Parathyroid adenoma (tissue), 2 donors: ENCODE measurements at regions not wholly inside any gene's neighbourhood (a gene's known extent, or its start where the extent isn't known, plus 50 kb on each side); places are given as distances from the start of the nearest gene placed in this dataset.

Experiments
- H2AFZ ChIP-seq: fragments of 300-600 bp; sonication (generic); one replicate; pipeline ENCODE4 v1.7.0; 2017; ENCODE audit warnings: antibody characterized with exemption, mild to moderate bottlenecking
- H3K27ac ChIP-seq: fragments of 300-600 bp; sonication (generic); one replicate; pipeline ENCODE4 v1.7.0; 2017
- H3K27me3 ChIP-seq: fragments of 300-600 bp; sonication (generic); one replicate; pipeline ENCODE4 v1.7.0; 2017; ENCODE audit warnings: low read length; ENCODE audit not compliant: control insufficient read depth, insufficient read depth
- H3K36me3 ChIP-seq: fragments of 300-600 bp; sonication (generic); one replicate; pipeline ENCODE4 v1.7.0; 2017; ENCODE audit warnings: low read length; ENCODE audit not compliant: control insufficient read depth, insufficient read depth
- H3K4me1 ChIP-seq: fragments of 300-600 bp; sonication (generic); one replicate; pipeline ENCODE4 v1.7.0; 2017; ENCODE audit warnings: control low read depth
- H3K4me2 ChIP-seq: fragments of 300-600 bp; sonication (generic); one replicate; pipeline ENCODE4 v1.7.0; 2017; ENCODE audit warnings: low read length
- H3K4me3 ChIP-seq: fragments of 300-600 bp; sonication (generic); one replicate; pipeline ENCODE4 v1.7.0; 2017; ENCODE audit warnings: low read depth, low read length
- H3K79me2 ChIP-seq: fragments of 300-600 bp; sonication (generic); one replicate; pipeline ENCODE4 v1.7.0; 2017; ENCODE audit warnings: control low read depth
- H3K9ac ChIP-seq: fragments of 300-600 bp; sonication (generic); one replicate; pipeline ENCODE4 v1.7.0; 2017; ENCODE audit warnings: mild to moderate bottlenecking
- H3K9me3 ChIP-seq: fragments of 300-600 bp; sonication (generic); one replicate; pipeline ENCODE4 v1.7.0; 2017; ENCODE audit warnings: low read length; ENCODE audit not compliant: control insufficient read depth
- CTCF ChIP-seq: fragments of 300-600 bp; sonication (generic); IDR thresholded peaks from one replicate; pipeline ENCODE4 v1.7.0; 2017; ENCODE audit warnings: antibody characterized with exemption, mild to moderate bottlenecking
- donor health status: primary hyperparathyroidism.

- Histone ChIP-seq H3K79me2 (no peaks in the 10 kb centered on the region), H3K4me3 (no peak overlapping the region), H2AFZ (no peak overlapping the region), H3K9ac (no peak overlapping the region), H3K27me3 (no peaks in the 10 kb centered on the region), H3K4me1 (no peaks in the 10 kb centered on the region), H3K9me3 (no peaks in the 10 kb centered on the region), H3K36me3 (no peaks in the 10 kb centered on the region), H3K27ac (no peak overlapping the region), H3K4me2 (no peak overlapping the region)
- no peak for TF ChIP-seq CTCF
Measured at GRCh38 chr18:61047794-61048193, 285.4 kb upstream of the CDH20 start.

DNA sequence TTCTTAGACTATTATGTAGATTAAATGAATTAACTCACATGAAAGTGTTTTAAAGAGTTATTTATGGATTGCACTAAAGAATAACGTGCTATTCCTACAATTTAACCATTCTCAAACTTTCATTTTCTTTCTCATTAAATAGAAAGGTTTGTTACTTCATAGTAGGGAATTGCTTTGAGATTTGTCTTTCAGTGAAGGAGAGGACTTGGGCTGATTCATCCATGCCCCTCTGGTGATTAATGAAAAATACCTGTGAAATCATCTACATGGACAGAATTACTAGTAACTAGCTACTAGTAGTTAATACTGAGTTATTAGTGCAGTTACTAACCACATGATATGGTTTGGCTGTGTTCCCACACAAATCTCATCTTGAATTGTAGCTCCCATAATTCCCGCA lies 275.8 kb upstream of the CDH20 start:
- no peak for TF ChIP-seq CTCF
- H3K9ac ChIP-seq: no peak overlapping the region
- H3K79me2 ChIP-seq: no peaks in the 10 kb centered on the region
- no peaks in the 10 kb centered on the region for H3K36me3 ChIP-seq
- no peaks in the 10 kb centered on the region for H3K27me3 ChIP-seq
- no peaks in the 10 kb centered on the region for H3K4me1 ChIP-seq
- no peak overlapping the region for H3K4me3 ChIP-seq
- H3K9me3 ChIP-seq: no peaks in the 10 kb centered on the region
- no peak overlapping the region for H3K27ac ChIP-seq
- H3K4me2 ChIP-seq: no peak overlapping the region
- H2AFZ ChIP-seq: no peak overlapping the region

- Histone ChIP-seq H3K4me2 (no peak overlapping the region), H3K9me3 (no peaks in the 10 kb centered on the region), H3K36me3 (no peaks in the 10 kb centered on the region), H3K4me3 (no peak overlapping the region), H3K4me1 (no peaks in the 10 kb centered on the region), H3K27ac (no peak overlapping the region), H3K79me2 (no peaks in the 10 kb centered on the region), H2AFZ (no peak overlapping the region), H3K27me3 (no peaks in the 10 kb centered on the region), H3K9ac (no peak overlapping the region)
- no peak for TF ChIP-seq CTCF
Measured at GRCh38 chr18:61062258-61062657, 271.0 kb upstream of the CDH20 start.

GRCh38 chr18:61064911-61065310 lies 268.3 kb upstream of the CDH20 start:
- no peaks in the 10 kb centered on the region for H3K9me3 ChIP-seq
- H3K4me2 ChIP-seq: no peak overlapping the region
- TF ChIP-seq CTCF: no peak

DNA sequence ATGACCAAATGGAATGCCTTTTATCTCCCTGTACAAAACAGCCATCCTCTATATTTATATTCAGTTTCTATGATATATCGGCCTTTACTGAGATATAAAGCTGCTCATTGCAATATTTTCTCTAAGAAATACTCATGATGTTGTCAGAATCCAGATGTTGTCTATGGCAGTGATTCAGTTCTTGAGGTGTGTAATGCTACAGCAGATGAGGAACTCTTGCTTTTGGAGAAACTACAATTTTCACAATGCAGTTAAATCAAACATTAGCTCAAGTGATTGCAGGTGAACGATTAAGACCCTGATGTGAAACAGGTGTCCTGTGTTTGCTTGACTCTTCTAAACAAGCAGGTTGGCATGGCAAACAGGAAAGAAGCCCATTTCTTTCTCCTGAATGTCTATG lies 256.2 kb upstream of the CDH20 start:
- Histone ChIP-seq H2AFZ (no peak overlapping the region), H3K27me3 (no peaks in the 10 kb centered on the region), H3K9me3 (no peaks in the 10 kb centered on the region), H3K4me3 (no peak overlapping the region), H3K9ac (no peak overlapping the region), H3K36me3 (no peaks in the 10 kb centered on the region), H3K27ac (no peak overlapping the region), H3K4me1 (no peaks in the 10 kb centered on the region), H3K4me2 (no peak overlapping the region), H3K79me2 (no peaks in the 10 kb centered on the region)
- no peak for TF ChIP-seq CTCF

More at GRCh38 chr18:61064911-61065310, 268.3 kb upstream of the CDH20 start:
- H3K4me3 ChIP-seq: no peak overlapping the region
- H2AFZ ChIP-seq: no peak overlapping the region
- H3K27ac ChIP-seq: no peak overlapping the region
- no peaks in the 10 kb centered on the region for H3K27me3 ChIP-seq
- no peaks in the 10 kb centered on the region for H3K4me1 ChIP-seq
- no peaks in the 10 kb centered on the region for H3K36me3 ChIP-seq
- H3K79me2 ChIP-seq: no peaks in the 10 kb centered on the region
- no peak overlapping the region for H3K9ac ChIP-seq
